Ishikawa (cell line): ENCODE measurements at regions not wholly inside any gene's neighbourhood (a gene's known extent, or its start where the extent isn't known, plus 50 kb on each side); places are given as distances from the start of the nearest gene placed in this dataset.

Source experiments
- CEBPB ChIP-seq: IDR thresholded peaks from 2 replicates; pipeline ENCODE4 v1.6.1; 2012
- CREB1 ChIP-seq: IDR thresholded peaks from 2 replicates; pipeline ENCODE4 v1.6.1; 2012; ENCODE audit warnings: low read depth
- EP300 ChIP-seq: IDR thresholded peaks from 2 replicates; pipeline ENCODE4 v1.6.1; 2012; ENCODE audit warnings: borderline replicate concordance
- FOXM1 ChIP-seq: IDR thresholded peaks from 2 replicates; pipeline ENCODE4 v1.6.1; 2012; ENCODE audit warnings: low read depth, borderline replicate concordance
- NFIC ChIP-seq: IDR thresholded peaks from 2 replicates; pipeline ENCODE4 v1.6.1; 2012
- RAD21 ChIP-seq: IDR thresholded peaks from 2 replicates; pipeline ENCODE4 v1.6.1; 2012; ENCODE audit warnings: low read depth
- TAF1 ChIP-seq: IDR thresholded peaks from 2 replicates; pipeline ENCODE4 v1.6.1; 2012; ENCODE audit warnings: low read depth, mild to moderate bottlenecking
- TEAD4 ChIP-seq: IDR thresholded peaks from 2 replicates; pipeline ENCODE4 v1.6.1; 2012
- YY1 ChIP-seq: IDR thresholded peaks from 2 replicates; pipeline ENCODE4 v1.6.1; 2012; ENCODE audit warnings: low read depth
- ZBTB7A ChIP-seq: IDR thresholded peaks from 2 replicates; pipeline ENCODE4 v1.6.1; 2012; ENCODE audit warnings: low read depth
- TF ChIP-seq, protein P1 (sequence below): IDR thresholded peaks from 2 replicates; pipeline ENCODE4 v1.6.1; 2012; ENCODE audit warnings: low read depth, mild to moderate bottlenecking
- TF ChIP-seq, protein P2 (sequence below): IDR thresholded peaks from 2 replicates; pipeline ENCODE4 v1.6.1; 2012

DNA sequence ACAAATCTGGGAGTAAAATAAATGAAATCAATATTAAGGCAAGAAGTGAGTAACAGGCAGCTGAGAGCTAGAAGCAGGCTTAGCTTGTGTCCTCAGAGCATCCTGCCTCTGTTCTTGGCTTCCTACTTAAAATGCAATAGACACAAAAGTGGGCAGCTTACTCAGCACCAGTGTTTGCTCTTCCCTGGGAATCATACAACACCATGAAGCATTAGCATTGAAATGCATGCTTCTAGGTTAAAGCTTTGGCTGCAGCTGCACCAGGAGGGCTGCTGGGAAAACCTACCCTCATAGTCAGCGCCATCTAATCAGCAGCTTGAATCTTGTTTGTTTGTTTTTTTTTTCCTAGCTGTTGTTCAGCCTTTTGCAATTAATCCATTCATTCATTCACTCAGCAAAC lies 104.2 kb upstream of the VWC2 start:
- TF ChIP-seq YY1 (no peak), CEBPB (no peak), CREB1 (no peak), ZBTB7A (no peak), FOXM1 (no peak), RAD21 (no peak), TEAD4 (no peak), EP300 (no peak), NFIC (no peak), TAF1 (no peak)
- TF ChIP-seq, protein P1, sequence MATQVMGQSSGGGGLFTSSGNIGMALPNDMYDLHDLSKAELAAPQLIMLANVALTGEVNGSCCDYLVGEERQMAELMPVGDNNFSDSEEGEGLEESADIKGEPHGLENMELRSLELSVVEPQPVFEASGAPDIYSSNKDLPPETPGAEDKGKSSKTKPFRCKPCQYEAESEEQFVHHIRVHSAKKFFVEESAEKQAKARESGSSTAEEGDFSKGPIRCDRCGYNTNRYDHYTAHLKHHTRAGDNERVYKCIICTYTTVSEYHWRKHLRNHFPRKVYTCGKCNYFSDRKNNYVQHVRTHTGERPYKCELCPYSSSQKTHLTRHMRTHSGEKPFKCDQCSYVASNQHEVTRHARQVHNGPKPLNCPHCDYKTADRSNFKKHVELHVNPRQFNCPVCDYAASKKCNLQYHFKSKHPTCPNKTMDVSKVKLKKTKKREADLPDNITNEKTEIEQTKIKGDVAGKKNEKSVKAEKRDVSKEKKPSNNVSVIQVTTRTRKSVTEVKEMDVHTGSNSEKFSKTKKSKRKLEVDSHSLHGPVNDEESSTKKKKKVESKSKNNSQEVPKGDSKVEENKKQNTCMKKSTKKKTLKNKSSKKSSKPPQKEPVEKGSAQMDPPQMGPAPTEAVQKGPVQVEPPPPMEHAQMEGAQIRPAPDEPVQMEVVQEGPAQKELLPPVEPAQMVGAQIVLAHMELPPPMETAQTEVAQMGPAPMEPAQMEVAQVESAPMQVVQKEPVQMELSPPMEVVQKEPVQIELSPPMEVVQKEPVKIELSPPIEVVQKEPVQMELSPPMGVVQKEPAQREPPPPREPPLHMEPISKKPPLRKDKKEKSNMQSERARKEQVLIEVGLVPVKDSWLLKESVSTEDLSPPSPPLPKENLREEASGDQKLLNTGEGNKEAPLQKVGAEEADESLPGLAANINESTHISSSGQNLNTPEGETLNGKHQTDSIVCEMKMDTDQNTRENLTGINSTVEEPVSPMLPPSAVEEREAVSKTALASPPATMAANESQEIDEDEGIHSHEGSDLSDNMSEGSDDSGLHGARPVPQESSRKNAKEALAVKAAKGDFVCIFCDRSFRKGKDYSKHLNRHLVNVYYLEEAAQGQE: no peak
- TF ChIP-seq, protein P2, sequence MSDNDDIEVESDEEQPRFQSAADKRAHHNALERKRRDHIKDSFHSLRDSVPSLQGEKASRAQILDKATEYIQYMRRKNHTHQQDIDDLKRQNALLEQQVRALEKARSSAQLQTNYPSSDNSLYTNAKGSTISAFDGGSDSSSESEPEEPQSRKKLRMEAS: no peak
